Inflammatory macrophage (primary cell): ENCODE measurements at regions not wholly inside any gene's neighbourhood (a gene's known extent, or its start where the extent isn't known, plus 50 kb on each side); places are given as distances from the start of the nearest gene placed in this dataset.
"Not testable (repeated sequence)": the region's sequence is repeated elsewhere in the genome, so short reads cannot be mapped to it uniquely, and the experiment has no call there.

Experiments
- DNase-seq, 2 donors: peaks; one replicate each; pipeline ENCODE4 v3.0.0-alpha.2; 2020 to 2022

GRCh38 chr14:52122163-52122562 is 53.3 kb upstream of the NID2 start:
- DNase-seq, result not testable (repeated sequence)

DNA sequence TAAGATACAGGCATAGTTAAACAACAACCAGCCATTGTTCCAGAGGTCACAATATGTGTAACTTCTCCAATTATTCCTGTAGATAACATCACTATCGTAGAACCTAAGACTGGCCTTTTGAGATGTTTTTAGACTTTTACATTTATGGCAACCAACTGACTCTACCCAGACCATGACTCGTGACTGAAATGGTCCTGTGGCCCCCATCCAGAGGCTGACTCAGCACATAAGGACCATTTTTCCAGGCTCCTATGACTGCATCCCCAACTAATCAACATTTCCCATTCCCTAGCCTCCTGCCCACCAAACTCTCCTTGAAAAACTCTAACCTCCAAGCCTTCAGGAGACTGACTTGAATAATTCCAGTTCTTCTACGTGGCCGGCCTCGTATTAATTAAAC is 52.6 kb upstream of the NID2 start:
- DNase-seq, result no peak

- no peak for DNase-seq
These were observed 50.2 kb upstream of the NID2 start for GRCh38 chr14:52119030-52119429.
